Adrenal gland (tissue), 9 donors: ENCODE measurements at regions not wholly inside any gene's neighbourhood (a gene's known extent, or its start where the extent isn't known, plus 50 kb on each side); places are given as distances from the start of the nearest gene placed in this dataset.

Source experiments
- DNase-seq, 7 donors: peaks; one replicate each; pipeline ENCODE4 v3.0.0-alpha.2; 2019 to 2020
- H3K27ac ChIP-seq, 5 donors: fragments of 200-600 bp; sonication (generic) in 4 of 5; 1 replicate in 3 of 5; 2 replicates in 2 of 5; pipeline versions ENCODE4 v1.5.1 to v1.8.0; 2016 to 2020; ENCODE audit warnings: mild to moderate bottlenecking in 1 of 5
- H3K27me3 ChIP-seq: fragments of 200-600 bp; 2 replicates; pipeline ENCODE4 v1.8.0; 2021
- H3K36me3 ChIP-seq, 2 donors: fragments of 200-600 bp; replicated peaks in 1 of 2; 1 replicate in 1 of 2; 2 replicates in 1 of 2; pipeline versions ENCODE4 v1.5.1 to v1.8.0; 2018 to 2022
- H3K4me1 ChIP-seq, 2 donors: fragments of 200-600 bp; replicated peaks in 1 of 2; 1 replicate in 1 of 2; 2 replicates in 1 of 2; pipeline versions ENCODE4 v1.5.1 to v1.8.0; 2018 to 2021
- H3K4me3 ChIP-seq, 4 donors: fragments of 200-600 bp; sonication (generic) in 3 of 4; one replicate each; pipeline ENCODE4 v1.5.1; 2016 to 2018
- H3K9me3 ChIP-seq, 3 donors: fragments of 200-600 bp; sonication (generic) in 1 of 3; replicated peaks in 1 of 3; 1 replicate in 2 of 3; 2 replicates in 1 of 3; pipeline versions ENCODE4 v1.5.1 to v1.8.0; 2016 to 2021
- CTCF ChIP-seq, 6 experiments: fragments of 450-650 bp in 4 of 6; fragments of 200-600 bp in 2 of 6; sonication (generic) in 1 of 6; IDR thresholded peaks; 1 replicate in 5 of 6; 2 replicates in 1 of 6; pipeline versions ENCODE4 v1.5.1 to v1.8.0; 2016 to 2021; ENCODE audit warnings: antibody characterized with exemption in 6 of 6, mild to moderate bottlenecking in 2 of 6, moderate library complexity in 1 of 6
- POLR2A ChIP-seq, 2 donors: fragments of 450-650 bp; IDR thresholded peaks; one replicate each; pipeline ENCODE4 v1.6.1; 2017; ENCODE audit warnings: antibody characterized with exemption in 2 of 2, mild to moderate bottlenecking in 2 of 2, moderate library complexity in 1 of 2
- WGBS, 4 donors: extraction: QIAGEN DNeasy Blood & Tissue Kit in 2 of 4; methylation state at CpG; one replicate each; pipeline versions ENCODE4 v1.1.5 to v1.1.7; 2013 to 2017; 5-methylcytosine and 5-hydroxymethylcytosine counted together
- intact Hi-C, 2 donors: fragments of 100-400 bp; cut with DNase I; formaldehyde crosslinking; loops; one replicate each; pipeline versions ENCODE4 v1.14.1 to v1.15.0; 2022 to 2023
- donor health status: healthy with polysubstance abuse.
- donor health status: Bipolar disorder and iron deficiency.
- donor health status: DM: yes; HTN: yes; CAD: no.
- donor health status: DM: no; HTN: no; CAD: no.
- donor health status: DM: no; HTN: no; CAD: no.

- no peak overlapping the region for H3K4me3 ChIP-seq
- DNase-seq: no peak
- H3K9me3 ChIP-seq: no peaks in the 10 kb centered on the region
- H3K27me3 ChIP-seq: no peaks in the 10 kb centered on the region
- intact Hi-C loops: no loop called here
- H3K36me3 ChIP-seq: no peaks in the 10 kb centered on the region
- H3K4me1 ChIP-seq: no peaks in the 10 kb centered on the region
- WGBS, 4 donors: 84 to 88% (median 88%) methylated on average over 10 to 24 of the region's 24 CpGs
- no peak for TF ChIP-seq CTCF (IDR thresholded peaks at IDR 0.05)
- no peak for TF ChIP-seq POLR2A (IDR thresholded peaks at IDR 0.05)
- no peak overlapping the region for H3K27ac ChIP-seq
Measured at GRCh38 chr10:132486539-132487121, 51.0 kb upstream of the INPP5A start.

GRCh38 chr10:132487241-132488135 is 50.1 kb upstream of the INPP5A start:
- H3K4me3 ChIP-seq: no peak overlapping the region
- H3K9me3 ChIP-seq: no peaks in the 10 kb centered on the region
- no peak overlapping the region for H3K27ac ChIP-seq
- intact Hi-C loops: no loop called here
- H3K27me3 ChIP-seq: no peaks in the 10 kb centered on the region
- H3K4me1 ChIP-seq: no peaks in the 10 kb centered on the region
- WGBS, 4 donors: 88 to 92% (median 91%) methylated on average over 30 to 41 of the region's 41 CpGs
- no peak for DNase-seq
- TF ChIP-seq CTCF (IDR thresholded peaks at IDR 0.05) (no peak), POLR2A (IDR thresholded peaks at IDR 0.05) (no peak)
- H3K36me3 ChIP-seq: no peaks in the 10 kb centered on the region
